ENCODE measurements at regions not wholly inside any gene's neighbourhood (a gene's known extent, or its start where the extent isn't known, plus 50 kb on each side); places are given as distances from the start of the nearest gene placed in this dataset.

GRCh38 chr11:92791886-92792285, 177.6 kb upstream of the MTNR1B start:
- no peak for DNase-seq (ENCODE audit: low spot score)

- no peak for DNase-seq (ENCODE audit: low spot score)
These were observed 176.3 kb upstream of the MTNR1B start for GRCh38 chr11:92793189-92793588.

- no peak for DNase-seq (ENCODE audit: low spot score)
These were observed 174.7 kb upstream of the MTNR1B start for GRCh38 chr11:92794783-92795182.

GRCh38 chr11:92796744-92797143, 172.7 kb upstream of the MTNR1B start:
- no peak for DNase-seq (ENCODE audit: low spot score)

- DNase-seq (ENCODE audit: low spot score) = no peak
These were observed 171.6 kb upstream of the MTNR1B start for GRCh38 chr11:92797874-92798273.

GRCh38 chr11:92801685-92802084, 167.8 kb upstream of the MTNR1B start:
- DNase-seq (ENCODE audit: low spot score) = no peak

GRCh38 chr11:92802644-92803043, 166.8 kb upstream of the MTNR1B start:
- no peak for DNase-seq (ENCODE audit: low spot score)

GRCh38 chr11:92803391-92803790, 166.1 kb upstream of the MTNR1B start:
- DNase-seq (ENCODE audit: low spot score) = no peak

- no peak for DNase-seq (ENCODE audit: low spot score)
These were observed 165.0 kb upstream of the MTNR1B start for GRCh38 chr11:92804388-92804966.

GRCh38 chr11:92808022-92808421, 161.4 kb upstream of the MTNR1B start:
- no peak for DNase-seq (ENCODE audit: low spot score)

GRCh38 chr11:92810423-92811064, 158.9 kb upstream of the MTNR1B start:
- DNase-seq (ENCODE audit: low spot score) = no peak

- DNase-seq (ENCODE audit: low spot score) = no peak
These were observed 158.1 kb upstream of the MTNR1B start for GRCh38 chr11:92811341-92811740.

GRCh38 chr11:92812841-92813240, 156.6 kb upstream of the MTNR1B start:
- no peak for DNase-seq (ENCODE audit: low spot score)

- no peak for DNase-seq (ENCODE audit: low spot score)
These were observed 149.6 kb upstream of the MTNR1B start for GRCh38 chr11:92819830-92820229.

- no peak for DNase-seq (ENCODE audit: low spot score)
These were observed 148.6 kb upstream of the MTNR1B start for GRCh38 chr11:92820860-92821259.

- no peak for DNase-seq (ENCODE audit: low spot score)
These were observed 147.0 kb upstream of the MTNR1B start for GRCh38 chr11:92822410-92822809.

- DNase-seq (ENCODE audit: low spot score) = no peak
These were observed 143.3 kb upstream of the MTNR1B start for GRCh38 chr11:92826136-92826535.

GRCh38 chr11:92826603-92827002, 142.8 kb upstream of the MTNR1B start:
- no peak for DNase-seq (ENCODE audit: low spot score)

GRCh38 chr11:92827132-92827531, 142.3 kb upstream of the MTNR1B start:
- DNase-seq (ENCODE audit: low spot score) = no peak

- DNase-seq (ENCODE audit: low spot score) = no peak
These were observed 140.9 kb upstream of the MTNR1B start for GRCh38 chr11:92828556-92828955.

GRCh38 chr11:92829121-92829520, 140.3 kb upstream of the MTNR1B start:
- no peak for DNase-seq (ENCODE audit: low spot score)

GRCh38 chr11:92829671-92830070, 139.8 kb upstream of the MTNR1B start:
- no peak for DNase-seq (ENCODE audit: low spot score)

GRCh38 chr11:92830377-92831155, 138.9 kb upstream of the MTNR1B start:
- no peak for DNase-seq (ENCODE audit: low spot score)

Measured in H4 (cell line).